Breast epithelium (tissue), 3 donors: ENCODE measurements at regions not wholly inside any gene's neighbourhood (a gene's known extent, or its start where the extent isn't known, plus 50 kb on each side); places are given as distances from the start of the nearest gene placed in this dataset.

ENCODE experiments used
- CTCF ChIP-seq, 3 donors: fragments of 450-650 bp; IDR thresholded peaks; one replicate each; pipeline ENCODE4 v1.5.1; 2016 to 2017; ENCODE audit warnings: antibody characterized with exemption in 3 of 3, mild to moderate bottlenecking in 3 of 3, moderate library complexity in 3 of 3
- POLR2A ChIP-seq: fragments of 450-650 bp; IDR thresholded peaks from one replicate; pipeline ENCODE4 v1.6.1; 2016; ENCODE audit warnings: antibody characterized with exemption, mild to moderate bottlenecking, moderate library complexity
- POLR2AphosphoS5 ChIP-seq, 3 donors: sonication (generic); formaldehyde crosslinking; IDR thresholded peaks; one replicate each; pipeline ENCODE4 v1.6.1; 2017; ENCODE audit warnings: antibody characterized with exemption in 3 of 3

- TF ChIP-seq CTCF (IDR thresholded peaks at IDR 0.05) (no peak), POLR2AphosphoS5 (IDR thresholded peaks at IDR 0.05) (no peak), POLR2A (no peak)
Measured at GRCh38 chr20:51118216-51118615, 95.3 kb upstream of the KCNG1 start.
